ENCODE measurements at regions not wholly inside any gene's neighbourhood (a gene's known extent, or its start where the extent isn't known, plus 50 kb on each side); places are given as distances from the start of the nearest gene placed in this dataset.

- no peak overlapping the region for H3K18ac ChIP-seq (ENCODE audit: insufficient read length, low read depth, low read length)
- no peak overlapping the region for H3K56ac ChIP-seq (ENCODE audit: insufficient read length, low read depth, low read length)
- H3K4me1 ChIP-seq (ENCODE audit: insufficient read depth, low read length), result no peaks in the 10 kb centered on the region
- H3K27me3 ChIP-seq (ENCODE audit: insufficient read depth, low read length), result no peaks in the 10 kb centered on the region
- no peak overlapping the region for H2BK15ac ChIP-seq (ENCODE audit: low read depth, low read length)
- no peak for DNase-seq
- no peak overlapping the region for H3T11ph ChIP-seq (ENCODE audit: low read length)
- no peak overlapping the region for H2AK5ac ChIP-seq (ENCODE audit: insufficient read length, low read length)
- H2AFZ ChIP-seq (ENCODE audit: low read length), result no peak overlapping the region
- H3K14ac ChIP-seq (ENCODE audit: insufficient read depth, low read length), result no peak overlapping the region
- H2BK12ac ChIP-seq (ENCODE audit: insufficient read length, low read depth, low read length), result no peak overlapping the region
- no peak overlapping the region for H4K91ac ChIP-seq (ENCODE audit: insufficient read length, low read depth, low read length)
- no peak overlapping the region for H3K27ac Mint-ChIP-seq
- H3K23ac ChIP-seq (ENCODE audit: insufficient read length, low read depth, low read length), result no peak overlapping the region
- no peaks in the 10 kb centered on the region for H3K79me1 ChIP-seq (ENCODE audit: insufficient read depth, low read depth, low read length, poor library complexity, severe bottlenecking)
- H3K36me3 Mint-ChIP-seq (ENCODE audit: insufficient read depth in 1 of 3, low read depth in 3 of 3), result peaks cover 0 to 2% (median 1%) of the 10 kb centered on the region in 3 experiments; a peak in 3 of 7 replicates
- H2BK5ac ChIP-seq (ENCODE audit: insufficient read length, low read length), result no peak overlapping the region
- peaks cover 2% of the 10 kb centered on the region; the same call in 1 of the 2 replicates for H3K79me2 ChIP-seq (ENCODE audit: insufficient read depth, low read length)
- no peak overlapping the region for H3K27ac ChIP-seq (ENCODE audit: insufficient read length, low read depth, low read length)
- peaks cover 3 to 12% of the 10 kb centered on the region in 2 experiments; a peak in 3 of 4 replicates for H3K4me1 Mint-ChIP-seq
- H3K4ac ChIP-seq (ENCODE audit: low read depth, low read length), result no peak overlapping the region
- H3K23me2 ChIP-seq (ENCODE audit: insufficient read length, low read depth, low read length, poor library complexity, severe bottlenecking), result no peaks in the 10 kb centered on the region
- no peak overlapping the region for H4K5ac ChIP-seq (ENCODE audit: insufficient read length, low read depth, low read length)
- H2BK120ac ChIP-seq (ENCODE audit: low read depth, low read length, poor library complexity, severe bottlenecking), result no peak overlapping the region
- H4K8ac ChIP-seq (replicated peaks; ENCODE audit: insufficient read length, low read depth, low read length), result no peak overlapping the region
- H3K9me3 Mint-ChIP-seq, result no peaks in the 10 kb centered on the region
- no peak overlapping the region for H3K4me3 Mint-ChIP-seq
- H3K9ac ChIP-seq (ENCODE audit: extremely low read depth, insufficient read length, low read length), result no peak overlapping the region
- no peaks in the 10 kb centered on the region; the same call in none of the 2 replicates for H3K27me3 Mint-ChIP-seq (ENCODE audit: low read depth)
- no peak overlapping the region for H2BK20ac ChIP-seq (ENCODE audit: low read depth, low read length, poor library complexity, severe bottlenecking)
- no peaks in the 10 kb centered on the region for H3K9me3 ChIP-seq (ENCODE audit: control insufficient read depth, low read depth, low read length)
- no peak overlapping the region for H3K4me2 ChIP-seq (ENCODE audit: insufficient read depth, insufficient read length, low read length)
- H4K20me1 ChIP-seq (ENCODE audit: control insufficient read depth, insufficient read depth, insufficient read length), result no peaks in the 10 kb centered on the region
- no CpG with 5 or more reads among the region's 3 CpGs for WGBS (ENCODE audit: extremely low coverage, insufficient read length, low lambda C conversion rate)
- no peak for TF ChIP-seq CTCF (conservative IDR thresholded peaks at IDR 0.05)
Observed at GRCh38 chr13:60347174-60347573, 49.8 kb upstream of the TDRD3 start.

Data from H9 (cell line).